CD4-positive, alpha-beta T cell (primary cell): ENCODE measurements at regions not wholly inside any gene's neighbourhood (a gene's known extent, or its start where the extent isn't known, plus 50 kb on each side); places are given as distances from the start of the nearest gene placed in this dataset.
A peak's percentile ranks its signal among the peaks of the same experiment; 100 is the strongest.

Experiments used
- ATAC-seq: fragments of 200-7000 bp; cut with Tn5 transposase; one replicate; pipeline ENCODE4 v1.10.0; 2022; ENCODE audit warnings: mild to moderate bottlenecking; ENCODE audit not compliant: poor library complexity
- CTCF ChIA-PET: fragments of 350-600 bp; sonication (Branson Sonifier 250); formaldehyde crosslinking; loops from one replicate; lab custom pipeline; 2021; ENCODE audit warnings: antibody characterized with exemption, inconsistent platforms; lab: Charles Lee
- POLR2A ChIA-PET: fragments of 350-600 bp; sonication (Branson Sonifier 250); formaldehyde crosslinking; loops from one replicate; lab custom pipeline; 2021; ENCODE audit warnings: antibody characterized with exemption, inconsistent platforms; lab: Charles Lee
- DNase-seq, 14 experiments: peaks; one replicate each; pipeline ENCODE4 v3.0.0-alpha.2; 2013 to 2020; ENCODE audit warnings: mixed read lengths in 2 of 14
- H3K27ac ChIP-seq, 2 donors: one replicate each; pipeline versions ENCODE4 v1.5.1 to v1.7.0; 2013; ENCODE audit warnings: low read length in 2 of 2, low read depth in 1 of 2, mild to moderate bottlenecking in 1 of 2
- H3K27me3 ChIP-seq, 2 experiments: 1 replicate in 1 of 2; 2 replicates in 1 of 2; pipeline versions ENCODE4 v1.6.1 to v1.7.0; 2013; ENCODE audit warnings: low read length in 2 of 2, control low read depth in 1 of 2, mild to moderate bottlenecking in 1 of 2, moderate library complexity in 1 of 2; ENCODE audit not compliant: insufficient read depth in 2 of 2, control insufficient read depth in 1 of 2
- H3K36me3 ChIP-seq: one replicate; pipeline ENCODE4 v1.6.1; 2013; ENCODE audit warnings: low read length, control low read depth; ENCODE audit not compliant: insufficient read depth
- H3K4me1 ChIP-seq: one replicate; pipeline ENCODE4 v1.6.1; 2013; ENCODE audit warnings: low read length, control low read depth; ENCODE audit not compliant: insufficient read depth
- H3K4me3 ChIP-seq: one replicate; pipeline ENCODE4 v1.5.1; 2013; ENCODE audit warnings: mild to moderate bottlenecking, low read length, moderate library complexity
- H3K9me3 ChIP-seq, 2 experiments: 1 replicate in 1 of 2; 2 replicates in 1 of 2; pipeline versions ENCODE4 v1.6.1 to v1.7.0; 2013; ENCODE audit warnings: low read length in 2 of 2, mild to moderate bottlenecking in 2 of 2, control low read depth in 1 of 2, moderate library complexity in 1 of 2; ENCODE audit not compliant: control insufficient read depth in 1 of 2, insufficient read depth in 1 of 2
- H3K27ac Mint-ChIP-seq: one replicate; pipeline ENCODE4 v1.8.0; 2020; ENCODE audit warnings: mixed read lengths
- H3K27me3 Mint-ChIP-seq: one replicate; pipeline ENCODE4 v1.8.0; 2021; ENCODE audit warnings: mixed read lengths
- H3K36me3 Mint-ChIP-seq: one replicate; pipeline ENCODE4 v1.8.0; 2021; ENCODE audit warnings: low read depth, mixed read lengths
- H3K4me1 Mint-ChIP-seq: one replicate; pipeline ENCODE4 v1.8.0; 2021; ENCODE audit warnings: low read depth, mixed read lengths
- H3K4me3 Mint-ChIP-seq: one replicate; pipeline ENCODE4 v1.8.0; 2020; ENCODE audit warnings: mild to moderate bottlenecking, mixed read lengths
- H3K9me3 Mint-ChIP-seq: one replicate; pipeline ENCODE4 v1.8.0; 2020; ENCODE audit warnings: mixed read lengths
- CTCF ChIP-seq: fragments of 200-600 bp; IDR thresholded peaks from one replicate; pipeline ENCODE4 v1.8.0; 2022; ENCODE audit warnings: antibody characterized with exemption, mild to moderate bottlenecking
- intact Hi-C, 2 experiments: fragments of 100-400 bp; cut with DNase I in 1 of 2; cut with micrococcal nuclease in 1 of 2; formaldehyde crosslinking; loops; one replicate each; pipeline versions ENCODE4 v1.15.1 to v1.9.0; 2023 to 2025; cut with DNase I, micrococcal nuclease

- H3K9me3 ChIP-seq = no peaks in the 10 kb centered on the region
- H3K27ac Mint-ChIP-seq = no peak overlapping the region
- H3K4me1 Mint-ChIP-seq = peaks cover 34% of the 10 kb centered on the region
- H3K36me3 Mint-ChIP-seq = no peaks in the 10 kb centered on the region
- intact Hi-C loops = no loop called here
- H3K36me3 ChIP-seq = no peaks in the 10 kb centered on the region
- H3K27me3 Mint-ChIP-seq = no peaks in the 10 kb centered on the region
- no peak for TF ChIP-seq CTCF
- peak in 1 of 14 experiments; percentile 28 for DNase-seq
- ChIA-PET POLR2A (interaction anchor here (0.6 to 0.8 kb wide), 2 partner anchors 9 to 557 kb away, joined by 3 read pairs; no protein-coding TSS in a partner anchor), CTCF (interaction anchor here (0.6 to 1.7 kb wide), 2 partner anchors 10 to 1744 kb away, joined by 3 to 4 read pairs; no protein-coding TSS in a partner anchor)
- peaks cover 5% of the 10 kb centered on the region for H3K4me1 ChIP-seq
- H3K9me3 Mint-ChIP-seq = no peaks in the 10 kb centered on the region
- no peak for ATAC-seq
- no peak overlapping the region for H3K27ac ChIP-seq
- no peaks in the 10 kb centered on the region for H3K27me3 ChIP-seq
- no peak overlapping the region for H3K4me3 ChIP-seq
- no peak overlapping the region for H3K4me3 Mint-ChIP-seq
Measured at GRCh38 chr1:199163670-199164069, 524.8 kb downstream of the PTPRC start.

- Mint-ChIP-seq H3K4me3 (no peak overlapping the region), H3K36me3 (no peaks in the 10 kb centered on the region)
Measured at GRCh38 chr1:199167460-199167859, 528.6 kb downstream of the PTPRC start.

GRCh38 chr1:199168888-199169585, 530.2 kb downstream of the PTPRC start:
- Mint-ChIP-seq H3K27ac (no peak overlapping the region), H3K4me3 (no peak overlapping the region), H3K27me3 (no peaks in the 10 kb centered on the region), H3K36me3 (no peaks in the 10 kb centered on the region), H3K9me3 (no peaks in the 10 kb centered on the region), H3K4me1 (peaks cover 46% of the 10 kb centered on the region)
- intact Hi-C loops = no loop called here
- no peak overlapping the region for H3K4me3 ChIP-seq
- POLR2A ChIA-PET = interaction anchor here (0.6 kb wide), 1 partner anchor 232 kb away, joined by 3 read pairs; no protein-coding TSS in a partner anchor
- no peak overlapping the region for H3K27ac ChIP-seq
- CTCF ChIA-PET = interaction anchor here (1.0 kb wide), 1 partner anchor 69 kb away, joined by 3 read pairs; no protein-coding TSS in a partner anchor
- H3K9me3 ChIP-seq = no peaks in the 10 kb centered on the region
- DNase-seq (peak in 3 of 14 experiments; percentile 39 to 69 (median 39)), ATAC-seq (peak; percentile 64)
- H3K27me3 ChIP-seq = no peaks in the 10 kb centered on the region
- peaks cover 26% of the 10 kb centered on the region for H3K4me1 ChIP-seq
- no peaks in the 10 kb centered on the region for H3K36me3 ChIP-seq
- no peak for TF ChIP-seq CTCF

More at GRCh38 chr1:199167460-199167859, 528.6 kb downstream of the PTPRC start:
- CTCF ChIA-PET = no interaction called here
- POLR2A ChIA-PET = no interaction called here
- Mint-ChIP-seq H3K27me3 (no peaks in the 10 kb centered on the region), H3K27ac (no peak overlapping the region), H3K9me3 (no peaks in the 10 kb centered on the region), H3K4me1 (peaks cover 44% of the 10 kb centered on the region)
- H3K9me3 ChIP-seq = no peaks in the 10 kb centered on the region
- no peaks in the 10 kb centered on the region for H3K36me3 ChIP-seq
- H3K27me3 ChIP-seq = no peaks in the 10 kb centered on the region
- no peak for DNase-seq
- H3K4me1 ChIP-seq = peaks cover 18% of the 10 kb centered on the region
- H3K4me3 ChIP-seq = no peak overlapping the region
- no peak for ATAC-seq
- TF ChIP-seq CTCF = no peak
- intact Hi-C loops = no loop called here
- H3K27ac ChIP-seq = no peak overlapping the region
